ENCODE measurements at regions not wholly inside any gene's neighbourhood (a gene's known extent, or its start where the extent isn't known, plus 50 kb on each side); places are given as distances from the start of the nearest gene placed in this dataset.

GRCh38 chr18:53907921-53908320, 316.5 kb downstream of the MBD2 start:
- no peaks in the 10 kb centered on the region for H3K27me3 ChIP-seq (ENCODE audit: low read depth)
- no peak for TF ChIP-seq CTCF (IDR thresholded peaks at IDR 0.05)
- H3K4me1 ChIP-seq: no peaks in the 10 kb centered on the region
- H3K27ac ChIP-seq: no peak overlapping the region
- no peak for DNase-seq
- H3K4me3 ChIP-seq: no peak overlapping the region
- intact Hi-C loops (cut with DNase I): no loop called here
- H3K36me3 ChIP-seq: no peaks in the 10 kb centered on the region
- no peak for ATAC-seq
- H3K9me3 ChIP-seq: no peaks in the 10 kb centered on the region

- no peak for TF ChIP-seq CTCF (IDR thresholded peaks at IDR 0.05)
- no peaks in the 10 kb centered on the region for H3K4me1 ChIP-seq
- no peak overlapping the region for H3K27ac ChIP-seq
- no peak overlapping the region for H3K4me3 ChIP-seq
- no peak for DNase-seq
- H3K9me3 ChIP-seq: no peaks in the 10 kb centered on the region
- H3K36me3 ChIP-seq: no peaks in the 10 kb centered on the region
- peak; percentile 54 to 64 for ATAC-seq
- no peaks in the 10 kb centered on the region for H3K27me3 ChIP-seq (ENCODE audit: low read depth)
- intact Hi-C loops (cut with DNase I): no loop called here
Measured at GRCh38 chr18:53906681-53907080, 317.8 kb downstream of the MBD2 start.

GRCh38 chr18:53894675-53895442, 329.6 kb downstream of the MBD2 start:
- H3K4me1 ChIP-seq: no peaks in the 10 kb centered on the region
- H3K27ac ChIP-seq: no peak overlapping the region
- H3K36me3 ChIP-seq: no peaks in the 10 kb centered on the region
- no peaks in the 10 kb centered on the region for H3K27me3 ChIP-seq (ENCODE audit: low read depth)
- no peak overlapping the region for H3K4me3 ChIP-seq
- DNase-seq: no peak
- intact Hi-C loops (cut with DNase I): no loop called here
- TF ChIP-seq CTCF (IDR thresholded peaks at IDR 0.05): no peak
- ATAC-seq: no peak
- H3K9me3 ChIP-seq: no peaks in the 10 kb centered on the region

GRCh38 chr18:53887447-53887846, 337.0 kb downstream of the MBD2 start:
- intact Hi-C loops (cut with DNase I): no loop called here
- Histone ChIP-seq H3K4me3 (no peak overlapping the region), H3K9me3 (no peaks in the 10 kb centered on the region), H3K4me1 (no peaks in the 10 kb centered on the region), H3K36me3 (no peaks in the 10 kb centered on the region), H3K27ac (peak overlapping the region; percentile 18), H3K27me3 (ENCODE audit: low read depth) (no peaks in the 10 kb centered on the region)
- no peak for TF ChIP-seq CTCF (IDR thresholded peaks at IDR 0.05)
- DNase-seq: no peak
- peak; percentile 52 to 59 for ATAC-seq

GRCh38 chr18:53886058-53886457, 338.4 kb downstream of the MBD2 start:
- TF ChIP-seq CTCF (IDR thresholded peaks at IDR 0.05): no peak
- no peak for DNase-seq
- Histone ChIP-seq H3K36me3 (no peaks in the 10 kb centered on the region), H3K4me3 (no peak overlapping the region), H3K4me1 (no peaks in the 10 kb centered on the region), H3K27me3 (ENCODE audit: low read depth) (no peaks in the 10 kb centered on the region), H3K9me3 (no peaks in the 10 kb centered on the region), H3K27ac (no peak overlapping the region)
- peak; percentile 12 to 68 for ATAC-seq
- intact Hi-C loops (cut with DNase I): no loop called here
